ENCODE measurements at regions not wholly inside any gene's neighbourhood (a gene's known extent, or its start where the extent isn't known, plus 50 kb on each side); places are given as distances from the start of the nearest gene placed in this dataset.

GRCh38 chr12:11561411-11561810 is 88.1 kb upstream of the ETV6 start:
- DNase-seq (ENCODE audit: missing footprints) = no peak
- intact Hi-C loops (cut with DNase I) = no loop called here
- no peak for ATAC-seq

- ATAC-seq (no peak), DNase-seq (ENCODE audit: missing footprints) (no peak)
- intact Hi-C loops (cut with DNase I) = no loop called here
Observed at GRCh38 chr12:11563785-11564739, 85.4 kb upstream of the ETV6 start.

DNA sequence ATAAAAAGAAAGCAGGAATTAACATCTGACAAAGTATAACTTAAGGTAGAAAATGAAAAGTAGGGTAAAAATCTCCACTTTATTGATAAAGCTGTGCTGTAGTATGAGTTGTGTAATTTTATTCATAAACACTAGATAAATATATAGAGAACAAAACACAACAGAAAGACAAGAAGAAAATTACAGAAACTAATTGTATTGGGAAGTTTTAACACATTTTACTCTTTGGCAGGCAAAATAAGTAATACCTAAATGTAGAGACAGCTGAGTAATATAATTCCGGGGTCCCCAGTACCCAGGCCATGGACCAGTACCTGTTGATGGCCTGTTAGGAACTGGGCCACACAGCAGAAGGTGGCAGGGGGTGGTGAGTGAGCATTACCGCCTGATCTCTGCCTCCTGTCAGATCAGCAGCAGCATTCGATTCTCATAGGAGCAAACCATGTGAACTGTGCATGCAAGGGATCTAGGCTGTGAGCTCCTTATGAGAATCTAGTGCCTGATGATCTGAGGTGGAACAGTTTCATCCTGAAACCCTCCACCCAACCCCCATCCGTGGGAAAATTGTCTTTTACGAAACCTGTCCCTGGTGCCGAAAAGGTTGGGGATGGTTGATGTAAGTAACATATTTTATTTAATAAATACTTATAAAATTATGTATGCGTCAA is 84.4 kb upstream of the ETV6 start:
- DNase-seq (ENCODE audit: missing footprints) (no peak), ATAC-seq (no peak)
- intact Hi-C loops (cut with DNase I) = no loop called here

DNA sequence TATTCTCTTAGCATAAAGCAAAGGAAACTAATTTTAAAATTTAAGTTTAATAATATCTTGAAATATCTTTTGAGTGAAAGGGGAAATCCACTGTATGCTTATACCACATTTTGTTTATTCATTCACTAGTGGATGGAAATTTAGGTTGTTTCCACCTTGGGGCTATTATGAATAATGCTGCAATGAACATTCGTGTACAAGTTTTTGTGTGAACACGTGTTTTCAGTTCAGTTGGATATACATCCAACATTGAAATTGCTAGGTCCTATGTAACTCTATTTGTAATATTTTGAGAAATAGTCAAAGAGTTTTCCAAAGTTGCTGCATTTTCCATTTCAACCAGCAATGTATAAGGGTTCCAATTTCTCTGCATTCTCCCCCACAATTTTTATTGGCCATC is 83.7 kb upstream of the ETV6 start:
- intact Hi-C loops (cut with DNase I) = no loop called here
- DNase-seq (ENCODE audit: missing footprints) (no peak), ATAC-seq (no peak)

DNA sequence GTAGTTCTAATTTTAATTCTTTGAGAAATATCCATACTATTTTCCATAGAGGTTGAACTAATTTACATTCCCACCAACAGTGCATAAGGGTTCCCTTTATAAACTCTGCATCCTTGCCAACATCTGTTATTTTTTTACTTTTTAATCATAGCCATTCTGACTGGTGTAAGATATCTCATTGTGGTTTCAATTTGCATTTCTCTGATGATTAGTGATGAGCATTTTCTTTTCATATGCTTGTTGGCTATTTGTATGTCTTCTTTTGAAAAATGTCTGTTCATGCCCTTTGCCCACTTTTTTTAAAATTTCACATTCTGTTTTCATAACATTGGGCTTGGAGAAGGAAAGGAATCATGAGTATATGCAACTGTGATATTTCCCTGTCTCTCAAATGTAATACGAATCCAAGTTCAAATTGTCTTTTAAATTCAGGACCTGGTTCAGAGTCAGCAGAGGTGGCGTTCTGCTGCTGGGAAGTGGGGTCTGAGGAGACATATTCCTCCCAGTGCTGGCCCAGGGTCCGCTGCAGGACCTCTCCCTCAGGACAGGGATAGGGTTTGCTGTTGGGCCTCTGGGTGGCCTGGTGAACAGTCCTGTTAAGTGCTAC is 81.2 kb upstream of the ETV6 start:
- intact Hi-C loops (cut with DNase I) = no loop called here
- ATAC-seq = no peak
- DNase-seq (ENCODE audit: missing footprints) = no peak

- DNase-seq (ENCODE audit: missing footprints) (no peak), ATAC-seq (no peak)
- intact Hi-C loops (cut with DNase I) = no loop called here
Observed at GRCh38 chr12:11568762-11569478, 80.6 kb upstream of the ETV6 start.

GRCh38 chr12:11569716-11570115 is 79.8 kb upstream of the ETV6 start:
- no peak for DNase-seq (ENCODE audit: missing footprints)
- intact Hi-C loops (cut with DNase I) = no loop called here
- no peak for ATAC-seq

DNA sequence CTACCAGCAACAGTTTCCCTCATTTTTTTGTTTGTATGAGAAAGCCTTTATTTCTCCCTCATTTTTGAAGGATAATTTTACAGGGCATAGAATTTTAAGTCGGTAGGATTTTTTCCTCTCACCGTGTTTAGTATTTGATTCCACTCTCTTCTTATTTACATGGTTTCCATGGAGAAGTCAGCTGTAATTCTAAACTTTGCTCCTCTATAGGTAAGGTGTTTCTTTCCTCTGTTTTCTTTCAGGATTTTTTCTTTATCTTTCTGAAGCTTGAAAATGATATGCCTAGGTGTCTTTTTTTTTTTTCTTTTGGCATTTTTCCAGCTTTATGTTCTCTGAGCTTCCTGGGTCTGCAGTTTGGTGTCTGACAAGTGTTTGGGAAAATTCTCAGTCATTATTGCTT is 75.6 kb upstream of the ETV6 start:
- intact Hi-C loops (cut with DNase I) = no loop called here
- ATAC-seq (no peak), DNase-seq (ENCODE audit: missing footprints) (no peak)

DNA sequence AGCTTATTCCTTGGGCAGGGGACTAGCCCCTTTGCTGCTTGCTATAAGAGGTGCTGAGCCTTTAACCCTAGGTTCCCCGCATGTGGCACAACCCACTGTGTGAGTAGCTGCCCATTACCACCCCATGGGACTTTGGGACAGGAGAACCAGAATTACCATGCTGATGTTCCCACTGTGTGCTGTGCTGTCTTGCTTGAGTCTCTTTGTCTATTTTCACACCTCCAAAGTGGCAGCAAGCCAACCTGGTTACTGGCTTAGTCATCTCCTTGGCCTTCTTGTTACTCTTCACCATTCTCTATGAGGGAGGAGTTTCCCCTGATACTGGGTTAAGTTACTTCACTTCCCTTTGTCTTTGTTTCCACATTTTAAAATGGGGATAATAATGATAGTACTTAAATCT is 73.4 kb upstream of the ETV6 start:
- no peak for ATAC-seq
- intact Hi-C loops (cut with DNase I) = no loop called here
- no peak for DNase-seq (ENCODE audit: missing footprints)

GRCh38 chr12:11577658-11578260 is 71.7 kb upstream of the ETV6 start:
- DNase-seq (ENCODE audit: missing footprints) (no peak), ATAC-seq (no peak)
- intact Hi-C loops (cut with DNase I) = no loop called here

GRCh38 chr12:11578461-11578993 is 70.9 kb upstream of the ETV6 start:
- no peak for DNase-seq (ENCODE audit: missing footprints)
- intact Hi-C loops (cut with DNase I) = no loop called here
- no peak for ATAC-seq

GRCh38 chr12:11580125-11580751 is 69.2 kb upstream of the ETV6 start:
- intact Hi-C loops (cut with DNase I) = loop anchor here (5.0 to 10.0 kb wide), 4 partner anchors 67 to 755 kb away; partner anchors contain the start of gene ETV6
- peak; percentile 56 for ATAC-seq
- no peak for DNase-seq (ENCODE audit: missing footprints)

DNA sequence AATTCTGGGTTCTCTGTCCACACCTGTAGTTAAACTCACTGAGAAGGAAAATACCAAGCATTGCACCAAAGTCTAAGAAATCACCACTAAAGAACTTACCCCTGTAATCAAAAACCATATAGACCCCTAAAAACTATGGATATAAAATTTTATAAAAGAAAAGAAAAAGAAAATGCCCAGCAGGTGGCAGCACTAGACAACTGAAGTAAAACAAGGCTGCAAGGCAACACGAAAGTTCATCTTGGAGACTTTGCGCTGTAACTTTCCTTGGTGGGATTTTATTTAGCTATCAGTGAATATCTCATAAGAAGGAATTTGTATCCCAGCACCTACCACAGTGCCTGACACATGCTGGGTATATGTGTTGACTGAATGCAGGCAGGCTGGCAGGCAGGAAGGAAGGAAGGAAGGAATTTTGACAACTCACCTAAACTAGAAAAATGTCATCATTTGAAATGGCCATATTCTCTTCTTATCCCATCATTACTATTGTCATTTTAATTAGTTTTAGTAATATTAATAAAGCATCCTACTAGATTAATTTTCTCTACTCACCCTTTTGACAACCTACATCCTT is 68.2 kb upstream of the ETV6 start:
- no peak for DNase-seq (ENCODE audit: missing footprints)
- intact Hi-C loops (cut with DNase I) = loop anchor here (1.0 to 10.0 kb wide), 5 partner anchors 66 to 754 kb away; partner anchors contain the start of gene ETV6
- ATAC-seq = peak; percentile 23

DNA sequence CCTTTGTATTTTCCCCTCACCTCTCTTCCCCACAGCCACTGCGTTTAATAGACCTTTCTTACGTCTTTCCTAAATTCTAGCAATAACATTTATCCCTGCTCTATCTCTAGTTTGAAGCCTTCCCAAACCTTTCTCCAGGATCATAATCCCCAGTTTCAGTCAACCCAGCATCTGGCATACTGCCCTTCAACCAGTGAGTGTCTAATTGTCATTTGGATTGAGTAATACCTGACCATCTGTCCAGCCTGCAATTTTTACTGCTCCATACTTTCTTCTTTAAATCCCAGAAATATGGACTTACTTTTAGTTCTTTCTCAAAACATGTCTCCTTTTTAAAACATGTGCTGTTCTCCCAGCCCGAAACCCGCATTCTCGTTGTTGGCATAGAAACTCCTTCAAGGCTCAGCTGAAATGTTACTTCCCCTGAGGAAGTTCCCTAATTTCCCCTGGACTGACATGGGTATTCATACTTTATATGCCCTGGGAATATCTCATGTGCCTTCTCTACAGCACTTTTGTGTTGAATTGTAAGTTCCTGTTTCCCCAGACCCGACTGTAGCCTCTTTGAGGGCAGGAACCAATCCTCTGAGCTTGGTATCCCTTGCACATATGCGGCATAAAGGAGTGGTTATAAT is 65.1 kb upstream of the ETV6 start:
- ATAC-seq (no peak), DNase-seq (ENCODE audit: missing footprints) (no peak)
- intact Hi-C loops (cut with DNase I) = loop anchor here (5.0 to 10.0 kb wide), 4 partner anchors 63 to 750 kb away; partner anchors contain the start of gene ETV6

- DNase-seq (ENCODE audit: missing footprints) = no peak
- no peak for ATAC-seq
- intact Hi-C loops (cut with DNase I) = no loop called here
Observed at GRCh38 chr12:11592484-11592883, 57.0 kb upstream of the ETV6 start.

DNA sequence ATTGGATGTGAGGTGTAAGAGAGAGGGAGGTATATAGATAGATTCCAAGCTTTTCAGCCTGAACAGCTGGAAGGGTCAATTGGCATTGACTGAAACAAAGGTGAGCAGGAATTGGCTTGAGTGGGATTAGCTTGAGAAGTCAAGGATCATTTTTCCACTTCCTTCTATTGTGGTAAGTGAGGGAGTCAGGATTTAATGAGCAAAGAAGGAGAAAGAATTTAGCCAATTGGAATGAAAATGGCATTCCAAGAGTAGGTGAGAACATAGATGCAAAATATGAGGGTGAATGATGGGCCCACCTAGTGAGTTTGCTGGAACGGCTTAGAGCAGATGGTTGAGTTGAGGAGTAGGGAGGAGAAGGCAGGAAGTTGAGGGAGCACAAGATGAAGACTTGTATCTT is 56.5 kb upstream of the ETV6 start:
- intact Hi-C loops (cut with DNase I) = no loop called here
- no peak for DNase-seq (ENCODE audit: missing footprints)
- no peak for ATAC-seq

- intact Hi-C loops (cut with DNase I) = no loop called here
- no peak for ATAC-seq
- no peak for DNase-seq (ENCODE audit: missing footprints)
Observed at GRCh38 chr12:11595080-11595479, 54.4 kb upstream of the ETV6 start.
